ENCODE measurements at regions not wholly inside any gene's neighbourhood (a gene's known extent, or its start where the extent isn't known, plus 50 kb on each side); places are given as distances from the start of the nearest gene placed in this dataset.

DNA sequence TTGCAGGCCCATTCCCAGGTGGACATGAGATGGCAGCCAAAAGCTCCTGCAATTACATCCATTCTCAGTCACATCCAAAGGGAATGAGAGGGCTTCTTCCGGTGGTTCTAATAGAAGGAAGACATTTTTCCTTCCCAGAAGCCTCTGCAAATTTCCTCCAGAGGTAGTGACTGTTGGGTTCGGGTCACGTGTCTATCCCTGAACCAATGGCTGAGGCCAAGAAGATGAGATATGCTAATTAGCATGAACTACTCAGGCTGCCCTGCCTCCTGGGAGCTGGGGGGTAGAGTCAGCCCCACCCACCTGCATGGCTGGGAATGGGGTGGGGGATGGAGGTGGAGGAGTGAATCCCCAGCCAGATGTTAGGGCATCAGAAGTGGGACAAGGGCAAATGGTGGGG, 61.3 kb upstream of the IYD start:
- TF ChIP-seq TAF7 (optimal IDR thresholded peaks at IDR 0.05; ENCODE audit: borderline replicate concordance, low read depth, low read length) = no peak
- Histone ChIP-seq H2BK12ac (ENCODE audit: low read depth, low read length) (no peak overlapping the region), H3K4ac (replicated peaks; ENCODE audit: insufficient read length, low read depth, low read length) (no peak overlapping the region), H2BK20ac (ENCODE audit: low read length) (no peak overlapping the region), H3K14ac (ENCODE audit: insufficient read length) (no peak overlapping the region), H3K56ac (replicated peaks; ENCODE audit: insufficient read length, low read depth, low read length) (no peak overlapping the region), H3K23me2 (ENCODE audit: low read depth, low read length) (no peaks in the 10 kb centered on the region; the same call in 1 of the 2 replicates), H2BK120ac (replicated peaks; ENCODE audit: low read depth, low read length) (no peak overlapping the region), H3K23ac (ENCODE audit: insufficient read length) (no peak overlapping the region), H3K79me1 (ENCODE audit: low read depth, low read length) (no peaks in the 10 kb centered on the region), H3K4me3 (ENCODE audit: extremely low read depth in 1 of 4, insufficient read depth in 2 of 4, low read depth in 3 of 4, low read length in 4 of 4) (no peak overlapping the region), H4K8ac (ENCODE audit: extremely low read depth, insufficient read depth, low read length) (no peak overlapping the region), H3K9me3 (ENCODE audit: insufficient read depth in 2 of 2, low read depth in 1 of 2, low read length in 1 of 2) (no peaks in the 10 kb centered on the region), H3K27me3 (replicated peaks in 1 of 4; ENCODE audit: control insufficient read depth in 3 of 4, extremely low read depth in 1 of 4, insufficient read depth in 3 of 4, low read length in 3 of 4) (no peaks in the 10 kb centered on the region; a peak in 1 of 7 replicates), H4K20me1 (replicated peaks in 1 of 2; ENCODE audit: control insufficient read depth in 1 of 2, insufficient read depth in 2 of 2, low read length in 2 of 2) (no peaks in the 10 kb centered on the region), H4K5ac (ENCODE audit: insufficient read length, low read depth, low read length) (no peak overlapping the region), H2BK15ac (ENCODE audit: low read length) (no peak overlapping the region), H2BK5ac (ENCODE audit: low read depth, low read length) (no peak overlapping the region), H3K18ac (ENCODE audit: extremely low read depth, low read length) (no peak overlapping the region), H3K27ac (ENCODE audit: low read depth, low read length) (no peak overlapping the region), H4K91ac (replicated peaks; ENCODE audit: insufficient read length, low read length) (no peak overlapping the region), H2AK5ac (ENCODE audit: low read depth, low read length) (no peak overlapping the region), H3K79me2 (ENCODE audit: control insufficient read depth in 1 of 2, insufficient read depth in 2 of 2, low read length in 2 of 2) (no peaks in the 10 kb centered on the region), H3K36me3 (ENCODE audit: control insufficient read depth in 2 of 4, insufficient read depth in 4 of 4, low read length in 3 of 4) (no peaks in the 10 kb centered on the region), H3K4me2 (ENCODE audit: insufficient read depth in 1 of 2, low read depth in 2 of 2, low read length in 2 of 2) (no peak overlapping the region), H2AFZ (ENCODE audit: low read length) (no peak overlapping the region), H3K9ac (replicated peaks in 1 of 4; ENCODE audit: extremely low read depth in 1 of 4, low read depth in 3 of 4, low read length in 3 of 4) (no peak overlapping the region), H3K4me1 (replicated peaks in 1 of 4; ENCODE audit: control insufficient read depth in 3 of 4, insufficient read depth in 4 of 4, low read length in 3 of 4) (no peaks in the 10 kb centered on the region)
- ChIA-PET CTCF (ENCODE audit: partially characterized antibody) (interaction anchor here (1.1 kb wide), 1 partner anchor 88 kb away, joined by 3 read pairs; no protein-coding TSS in a partner anchor), POLR2A (ENCODE audit: partially characterized antibody) (no interaction called here)
- DNase-seq (ENCODE audit: low read depth in 1 of 2, low spot score in 2 of 2) (no peak), FAIRE-seq (no peak)
- WGBS, 2 experiments (ENCODE audit: extremely low coverage in 1 of 2, insufficient coverage in 1 of 2, insufficient read length in 1 of 2, insufficient replicate concordance in 2 of 2, low coverage in 1 of 2, low lambda C conversion rate in 2 of 2, missing lambda C conversion rate in 1 of 2) = 96% methylated on average over 3 of the region's 3 CpGs; no CpG with 5 or more reads in 1 of the 2 experiments
